Fibroblast of gingiva (primary cell): ENCODE measurements at regions not wholly inside any gene's neighbourhood (a gene's known extent, or its start where the extent isn't known, plus 50 kb on each side); places are given as distances from the start of the nearest gene placed in this dataset.

Experiments used
- DNase-seq: peaks from one replicate; pipeline ENCODE4 v3.0.0-alpha.2; 2011; ENCODE audit warnings: low read depth

- DNase-seq = peak; percentile 49
Observed at GRCh38 chr6:17226786-17227233, 54.4 kb upstream of the RBM24 start.

- no peak for DNase-seq
Observed at GRCh38 chr6:17227403-17227802, 53.8 kb upstream of the RBM24 start.
